ENCODE measurements at regions not wholly inside any gene's neighbourhood (a gene's known extent, or its start where the extent isn't known, plus 50 kb on each side); places are given as distances from the start of the nearest gene placed in this dataset.

DNA sequence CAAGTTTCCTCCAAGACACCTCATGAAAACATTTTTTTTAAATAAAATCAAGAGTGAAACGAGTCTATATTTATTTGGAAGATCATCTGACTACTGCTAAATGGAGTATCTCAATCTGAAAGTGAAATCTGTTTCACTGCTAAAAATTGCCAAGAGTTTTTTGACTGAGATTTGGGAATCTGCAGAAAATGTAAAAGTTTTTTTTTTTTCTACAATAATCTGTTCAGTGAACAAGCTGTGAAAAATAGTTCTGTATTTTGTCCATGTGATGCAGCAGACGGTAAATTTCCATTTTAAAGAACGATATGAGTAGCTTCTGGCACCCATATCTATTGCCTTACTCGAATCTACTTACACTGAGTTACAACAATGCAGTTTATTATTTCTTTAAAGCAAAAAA lies 519.7 kb downstream of the PLCL1 start:
- no peak overlapping the region for H2AFZ ChIP-seq (ENCODE audit: low read depth)
- H4K20me1 ChIP-seq (ENCODE audit: insufficient read depth), result no peaks in the 10 kb centered on the region
- H3K4me1 ChIP-seq (ENCODE audit: control insufficient read depth in 1 of 2, insufficient read depth in 2 of 2, low read depth in 1 of 2, low read length in 1 of 2), result no peaks in the 10 kb centered on the region
- peaks cover 9% of the 10 kb centered on the region; the same call in 1 of the 2 replicates for H3K27me3 ChIP-seq (ENCODE audit: insufficient read depth)
- DNase-seq, result no peak
- H3K9me2 ChIP-seq, result no peaks in the 10 kb centered on the region
- WGBS (ENCODE audit: low lambda C conversion rate), result 9% methylated on average over 4 of the region's 4 CpGs
- no peaks in the 10 kb centered on the region for H3K9me3 ChIP-seq
- ChIA-PET POLR2A (no interaction called here), CTCF (interaction anchor here (1.0 to 2.9 kb wide), 3 partner anchors 9 to 15 kb away, joined by 6 to 14 read pairs (median 11); no protein-coding TSS in a partner anchor)
- H3K27ac ChIP-seq (ENCODE audit: low read depth in 2 of 2, low read length in 1 of 2), result no peak overlapping the region
- no peaks in the 10 kb centered on the region for H3K79me2 ChIP-seq (ENCODE audit: insufficient read depth)
- no peaks in the 10 kb centered on the region for H3K36me3 ChIP-seq (replicated peaks in 1 of 2; ENCODE audit: control insufficient read depth in 1 of 2, insufficient read depth in 2 of 2, low read length in 1 of 2)
- no peak overlapping the region for H3K4me2 ChIP-seq
- no peak overlapping the region for H3K4me3 ChIP-seq (ENCODE audit: low read depth in 2 of 2, low read length in 1 of 2)
- H3K9ac ChIP-seq, result no peak overlapping the region
- no peak for TF ChIP-seq ELF1 (IDR thresholded peaks at IDR 0.05)
- TF ChIP-seq, protein P1, sequence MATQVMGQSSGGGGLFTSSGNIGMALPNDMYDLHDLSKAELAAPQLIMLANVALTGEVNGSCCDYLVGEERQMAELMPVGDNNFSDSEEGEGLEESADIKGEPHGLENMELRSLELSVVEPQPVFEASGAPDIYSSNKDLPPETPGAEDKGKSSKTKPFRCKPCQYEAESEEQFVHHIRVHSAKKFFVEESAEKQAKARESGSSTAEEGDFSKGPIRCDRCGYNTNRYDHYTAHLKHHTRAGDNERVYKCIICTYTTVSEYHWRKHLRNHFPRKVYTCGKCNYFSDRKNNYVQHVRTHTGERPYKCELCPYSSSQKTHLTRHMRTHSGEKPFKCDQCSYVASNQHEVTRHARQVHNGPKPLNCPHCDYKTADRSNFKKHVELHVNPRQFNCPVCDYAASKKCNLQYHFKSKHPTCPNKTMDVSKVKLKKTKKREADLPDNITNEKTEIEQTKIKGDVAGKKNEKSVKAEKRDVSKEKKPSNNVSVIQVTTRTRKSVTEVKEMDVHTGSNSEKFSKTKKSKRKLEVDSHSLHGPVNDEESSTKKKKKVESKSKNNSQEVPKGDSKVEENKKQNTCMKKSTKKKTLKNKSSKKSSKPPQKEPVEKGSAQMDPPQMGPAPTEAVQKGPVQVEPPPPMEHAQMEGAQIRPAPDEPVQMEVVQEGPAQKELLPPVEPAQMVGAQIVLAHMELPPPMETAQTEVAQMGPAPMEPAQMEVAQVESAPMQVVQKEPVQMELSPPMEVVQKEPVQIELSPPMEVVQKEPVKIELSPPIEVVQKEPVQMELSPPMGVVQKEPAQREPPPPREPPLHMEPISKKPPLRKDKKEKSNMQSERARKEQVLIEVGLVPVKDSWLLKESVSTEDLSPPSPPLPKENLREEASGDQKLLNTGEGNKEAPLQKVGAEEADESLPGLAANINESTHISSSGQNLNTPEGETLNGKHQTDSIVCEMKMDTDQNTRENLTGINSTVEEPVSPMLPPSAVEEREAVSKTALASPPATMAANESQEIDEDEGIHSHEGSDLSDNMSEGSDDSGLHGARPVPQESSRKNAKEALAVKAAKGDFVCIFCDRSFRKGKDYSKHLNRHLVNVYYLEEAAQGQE (IDR thresholded peaks at IDR 0.05; ENCODE audit: low read depth, low read length), result no peak
- TF ChIP-seq, protein P2, sequence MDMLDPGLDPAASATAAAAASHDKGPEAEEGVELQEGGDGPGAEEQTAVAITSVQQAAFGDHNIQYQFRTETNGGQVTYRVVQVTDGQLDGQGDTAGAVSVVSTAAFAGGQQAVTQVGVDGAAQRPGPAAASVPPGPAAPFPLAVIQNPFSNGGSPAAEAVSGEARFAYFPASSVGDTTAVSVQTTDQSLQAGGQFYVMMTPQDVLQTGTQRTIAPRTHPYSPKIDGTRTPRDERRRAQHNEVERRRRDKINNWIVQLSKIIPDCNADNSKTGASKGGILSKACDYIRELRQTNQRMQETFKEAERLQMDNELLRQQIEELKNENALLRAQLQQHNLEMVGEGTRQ (IDR thresholded peaks at IDR 0.05; ENCODE audit: borderline replicate concordance, low read depth, low read length), result no peak
- TF ChIP-seq NRF1 (IDR thresholded peaks at IDR 0.05; ENCODE audit: low read depth, low read length), result no peak
- no peak for TF ChIP-seq CHD2 (IDR thresholded peaks at IDR 0.05; ENCODE audit: low read length, partially characterized antibody)
- TF ChIP-seq, protein P3, sequence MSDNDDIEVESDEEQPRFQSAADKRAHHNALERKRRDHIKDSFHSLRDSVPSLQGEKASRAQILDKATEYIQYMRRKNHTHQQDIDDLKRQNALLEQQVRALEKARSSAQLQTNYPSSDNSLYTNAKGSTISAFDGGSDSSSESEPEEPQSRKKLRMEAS (IDR thresholded peaks at IDR 0.05; ENCODE audit: low read depth), result no peak
- no peak for TF ChIP-seq GABPA (IDR thresholded peaks at IDR 0.05; ENCODE audit: low read depth)
- TF ChIP-seq NFIC (IDR thresholded peaks at IDR 0.05; ENCODE audit: borderline replicate concordance), result no peak
- TF ChIP-seq, protein P4, sequence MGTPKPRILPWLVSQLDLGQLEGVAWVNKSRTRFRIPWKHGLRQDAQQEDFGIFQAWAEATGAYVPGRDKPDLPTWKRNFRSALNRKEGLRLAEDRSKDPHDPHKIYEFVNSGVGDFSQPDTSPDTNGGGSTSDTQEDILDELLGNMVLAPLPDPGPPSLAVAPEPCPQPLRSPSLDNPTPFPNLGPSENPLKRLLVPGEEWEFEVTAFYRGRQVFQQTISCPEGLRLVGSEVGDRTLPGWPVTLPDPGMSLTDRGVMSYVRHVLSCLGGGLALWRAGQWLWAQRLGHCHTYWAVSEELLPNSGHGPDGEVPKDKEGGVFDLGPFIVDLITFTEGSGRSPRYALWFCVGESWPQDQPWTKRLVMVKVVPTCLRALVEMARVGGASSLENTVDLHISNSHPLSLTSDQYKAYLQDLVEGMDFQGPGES (IDR thresholded peaks at IDR 0.05; ENCODE audit: low read depth, low read length), result no peak
- TF ChIP-seq, protein P5, sequence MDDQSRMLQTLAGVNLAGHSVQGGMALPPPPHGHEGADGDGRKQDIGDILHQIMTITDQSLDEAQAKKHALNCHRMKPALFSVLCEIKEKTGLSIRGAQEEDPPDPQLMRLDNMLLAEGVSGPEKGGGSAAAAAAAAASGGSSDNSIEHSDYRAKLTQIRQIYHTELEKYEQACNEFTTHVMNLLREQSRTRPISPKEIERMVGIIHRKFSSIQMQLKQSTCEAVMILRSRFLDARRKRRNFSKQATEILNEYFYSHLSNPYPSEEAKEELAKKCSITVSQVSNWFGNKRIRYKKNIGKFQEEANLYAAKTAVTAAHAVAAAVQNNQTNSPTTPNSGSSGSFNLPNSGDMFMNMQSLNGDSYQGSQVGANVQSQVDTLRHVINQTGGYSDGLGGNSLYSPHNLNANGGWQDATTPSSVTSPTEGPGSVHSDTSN (IDR thresholded peaks at IDR 0.05), result no peak
- TF ChIP-seq EP300 (IDR thresholded peaks at IDR 0.05; ENCODE audit: borderline replicate concordance in 1 of 2, low read depth in 1 of 2, low read length in 1 of 2), result no peak
- no peak for TF ChIP-seq RCOR1 (IDR thresholded peaks at IDR 0.05; ENCODE audit: low read length)
- TF ChIP-seq TEAD4 (IDR thresholded peaks at IDR 0.05; ENCODE audit: borderline replicate concordance, insufficient read depth), result no peak
- no peak for TF ChIP-seq SMC3 (IDR thresholded peaks at IDR 0.05; ENCODE audit: low read depth, low read length)
- no peak for TF ChIP-seq JUND (IDR thresholded peaks at IDR 0.05)
- no peak for TF ChIP-seq RFX5 (IDR thresholded peaks at IDR 0.05; ENCODE audit: low read length)
- TF ChIP-seq MXI1 (IDR thresholded peaks at IDR 0.05; ENCODE audit: low read depth, low read length), result no peak
- no peaks in the 10 kb centered on the region for H3F3A ChIP-seq (replicated peaks; ENCODE audit: insufficient read depth)
